Esophagus muscularis mucosa (tissue), 4 donors: ENCODE measurements at regions not wholly inside any gene's neighbourhood (a gene's known extent, or its start where the extent isn't known, plus 50 kb on each side); places are given as distances from the start of the nearest gene placed in this dataset.

Source experiments
- EP300 ChIP-seq: sonication (generic); formaldehyde crosslinking; IDR thresholded peaks from one replicate; pipeline ENCODE4 v1.6.1; 2017; ENCODE audit warnings: antibody characterized with exemption
- POLR2A ChIP-seq: fragments of 450-650 bp; IDR thresholded peaks from one replicate; pipeline ENCODE4 v1.6.1; 2017; ENCODE audit warnings: antibody characterized with exemption, moderate library complexity, mild to moderate bottlenecking, low read depth
- POLR2AphosphoS5 ChIP-seq, 2 donors: sonication (generic); formaldehyde crosslinking; IDR thresholded peaks; one replicate each; pipeline ENCODE4 v1.6.1; 2017; ENCODE audit warnings: antibody characterized with exemption in 2 of 2
- TF ChIP-seq, protein P1 (sequence below), 3 experiments: fragments of 200-600 bp in 2 of 3; fragments of 450-650 bp in 1 of 3; sonication (generic) in 2 of 3; IDR thresholded peaks; one replicate each; pipeline ENCODE4 v1.5.1; 2017 to 2019; ENCODE audit warnings: antibody characterized with exemption in 3 of 3, mild to moderate bottlenecking in 2 of 3, moderate library complexity in 1 of 3

DNA sequence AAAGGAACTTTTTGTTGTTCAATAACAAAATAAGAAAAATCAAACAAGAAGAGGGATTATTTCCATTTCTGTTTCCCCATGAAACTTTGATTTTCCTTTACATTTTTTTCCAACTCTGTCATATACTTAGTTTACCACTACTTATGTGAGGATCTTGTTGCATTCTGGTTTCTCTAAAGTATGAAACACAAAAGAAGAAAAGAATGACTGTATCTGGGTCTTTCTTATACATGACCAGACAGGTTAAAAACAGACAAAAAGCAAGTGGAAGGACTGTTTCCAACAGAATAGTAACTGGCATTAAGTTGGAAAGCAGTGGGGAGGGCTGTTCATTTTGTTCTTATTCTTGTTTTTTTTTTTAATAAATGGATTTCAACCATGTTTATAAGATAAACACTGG, 1207.8 kb upstream of the FAM98A start:
- TF ChIP-seq, protein P1, sequence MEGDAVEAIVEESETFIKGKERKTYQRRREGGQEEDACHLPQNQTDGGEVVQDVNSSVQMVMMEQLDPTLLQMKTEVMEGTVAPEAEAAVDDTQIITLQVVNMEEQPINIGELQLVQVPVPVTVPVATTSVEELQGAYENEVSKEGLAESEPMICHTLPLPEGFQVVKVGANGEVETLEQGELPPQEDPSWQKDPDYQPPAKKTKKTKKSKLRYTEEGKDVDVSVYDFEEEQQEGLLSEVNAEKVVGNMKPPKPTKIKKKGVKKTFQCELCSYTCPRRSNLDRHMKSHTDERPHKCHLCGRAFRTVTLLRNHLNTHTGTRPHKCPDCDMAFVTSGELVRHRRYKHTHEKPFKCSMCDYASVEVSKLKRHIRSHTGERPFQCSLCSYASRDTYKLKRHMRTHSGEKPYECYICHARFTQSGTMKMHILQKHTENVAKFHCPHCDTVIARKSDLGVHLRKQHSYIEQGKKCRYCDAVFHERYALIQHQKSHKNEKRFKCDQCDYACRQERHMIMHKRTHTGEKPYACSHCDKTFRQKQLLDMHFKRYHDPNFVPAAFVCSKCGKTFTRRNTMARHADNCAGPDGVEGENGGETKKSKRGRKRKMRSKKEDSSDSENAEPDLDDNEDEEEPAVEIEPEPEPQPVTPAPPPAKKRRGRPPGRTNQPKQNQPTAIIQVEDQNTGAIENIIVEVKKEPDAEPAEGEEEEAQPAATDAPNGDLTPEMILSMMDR (IDR thresholded peaks at IDR 0.05), result no peak
- TF ChIP-seq EP300 (no peak), POLR2A (no peak), POLR2AphosphoS5 (IDR thresholded peaks at IDR 0.05) (no peak)
